SK-N-DZ (cell line): ENCODE measurements at regions not wholly inside any gene's neighbourhood (a gene's known extent, or its start where the extent isn't known, plus 50 kb on each side); places are given as distances from the start of the nearest gene placed in this dataset.
A peak's percentile ranks its signal among the peaks of the same experiment; 100 is the strongest.
"Not testable (repeated sequence)": the region's sequence is repeated elsewhere in the genome, so short reads cannot be mapped to it uniquely, and the experiment has no call there.

Experiments used
- DNase-seq: peaks from one replicate; pipeline ENCODE4 v3.0.0-alpha.2; 2015; ENCODE audit warnings: low spot score

DNA sequence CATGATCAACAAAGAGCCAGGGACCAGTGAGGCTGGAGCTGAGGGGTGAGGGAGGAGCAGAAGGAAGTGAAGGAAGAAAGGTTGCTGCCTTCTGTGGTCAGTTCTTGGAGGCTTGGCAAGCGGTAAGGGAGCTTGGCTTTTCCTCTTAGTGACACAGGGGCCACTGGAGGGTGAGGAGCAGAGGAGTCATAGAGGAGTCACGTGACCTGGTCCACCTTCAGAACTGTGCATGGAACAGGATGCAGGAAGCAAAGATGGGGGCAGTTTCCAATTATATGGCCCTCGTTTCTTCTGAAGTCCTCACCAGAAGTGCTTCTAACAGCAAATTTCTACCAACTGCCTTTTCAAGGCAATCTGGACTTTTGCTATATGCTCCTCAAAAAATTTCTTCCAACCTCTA lies 326.9 kb upstream of the SMIM21 start:
- no peak for DNase-seq

- no peak for DNase-seq
These were observed 326.2 kb upstream of the SMIM21 start for GRCh38 chr18:75753753-75754152.

- DNase-seq: no peak
These were observed 325.3 kb upstream of the SMIM21 start for GRCh38 chr18:75752740-75753263.

- DNase-seq: no peak
These were observed 317.6 kb upstream of the SMIM21 start for GRCh38 chr18:75745147-75745546.

DNA sequence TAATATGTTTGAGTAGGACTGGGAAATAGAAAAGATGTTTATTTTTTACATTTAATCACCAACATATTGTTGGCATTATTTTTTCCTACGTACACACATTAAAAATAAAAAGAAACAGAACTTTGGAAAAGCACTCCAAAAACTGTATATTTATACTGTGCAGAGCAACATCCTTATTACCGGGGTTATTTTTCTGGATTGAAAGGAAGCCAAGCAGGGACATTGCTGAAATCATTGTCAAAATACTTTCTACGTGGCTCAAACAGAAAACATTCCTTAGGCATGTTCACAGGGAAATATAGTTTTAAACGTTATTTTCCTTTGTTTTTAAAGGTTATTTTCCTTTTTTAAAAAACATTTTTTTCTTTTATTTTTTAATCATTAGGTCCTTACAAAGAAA lies 315.0 kb upstream of the SMIM21 start:
- no peak for DNase-seq

- no peak for DNase-seq
These were observed 312.2 kb upstream of the SMIM21 start for GRCh38 chr18:75739682-75740081.

DNA sequence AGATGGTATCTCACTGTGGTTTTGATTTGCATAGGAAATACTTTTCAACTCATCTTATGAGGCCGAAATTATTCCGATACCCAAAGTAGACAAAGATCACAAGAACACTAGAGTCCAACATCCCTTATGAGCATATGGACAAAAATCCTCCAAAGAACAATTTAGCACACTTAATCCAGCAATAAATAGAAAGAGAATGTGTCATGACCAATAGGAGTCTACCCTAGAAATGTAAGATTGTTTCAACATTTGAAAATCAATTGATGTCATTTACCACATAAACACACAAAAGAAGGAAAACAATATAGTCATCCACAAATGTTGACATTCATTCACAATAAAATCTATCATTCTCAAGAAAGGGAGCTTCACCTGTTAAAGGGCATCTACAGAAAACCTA lies 307.8 kb upstream of the SMIM21 start:
- no peak for DNase-seq

DNA sequence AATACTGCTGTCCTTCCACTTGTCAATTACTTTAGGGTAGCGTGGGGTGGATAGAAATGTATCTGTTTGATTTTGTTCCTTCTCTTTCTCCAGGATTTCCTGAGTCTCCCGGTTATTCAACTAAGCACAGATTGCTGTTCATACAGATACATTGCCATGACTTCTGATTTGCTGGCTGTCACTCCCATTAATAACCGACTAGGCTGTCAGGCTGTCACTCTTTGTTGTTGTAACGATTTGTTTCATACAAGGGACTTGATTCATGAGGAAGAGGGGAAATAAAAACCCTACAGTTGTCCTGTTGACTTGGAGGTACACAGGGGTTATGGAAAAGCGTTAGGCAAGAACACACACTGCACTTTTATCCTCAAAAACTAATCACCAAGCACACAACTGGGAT lies 302.7 kb upstream of the SMIM21 start:
- DNase-seq: no peak

DNA sequence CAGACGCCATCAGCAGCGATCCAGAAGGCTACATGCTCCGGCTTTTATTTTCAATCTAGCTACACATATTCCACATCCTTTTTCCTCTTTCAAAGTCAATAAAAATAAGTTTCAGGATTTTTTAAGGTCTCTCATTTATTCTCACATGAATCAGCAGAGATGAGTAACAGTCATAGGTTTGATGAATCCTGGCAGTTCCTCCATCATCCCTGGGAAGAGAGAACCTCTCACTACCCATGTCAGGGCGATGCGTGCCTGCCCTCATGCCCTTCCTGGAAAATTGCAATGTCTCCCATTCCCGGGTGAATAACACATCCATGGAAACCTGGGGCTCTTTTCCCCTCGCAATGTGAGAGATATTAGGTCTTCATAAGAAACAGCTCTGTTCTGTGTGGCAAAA lies 301.1 kb upstream of the SMIM21 start:
- no peak for DNase-seq

DNA sequence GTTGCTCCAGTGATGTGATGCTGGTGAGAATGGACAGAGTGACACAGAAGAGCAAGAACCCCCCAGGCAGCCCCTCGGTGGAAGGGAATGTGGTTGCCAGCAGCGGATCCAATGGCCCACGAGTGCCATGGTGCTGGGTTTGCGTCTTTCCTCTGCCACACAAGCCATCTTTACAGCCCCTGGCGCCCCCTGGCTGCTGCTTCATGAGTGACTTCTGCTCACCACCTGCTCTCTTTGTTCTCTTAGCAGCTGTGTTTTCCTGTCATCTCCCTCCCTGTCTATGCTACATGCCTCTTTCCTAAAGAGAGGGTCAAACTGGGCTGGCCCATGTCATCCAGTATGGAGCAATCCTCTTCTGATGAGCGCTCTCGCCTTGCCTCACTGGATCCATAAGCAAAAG lies 300.0 kb upstream of the SMIM21 start:
- DNase-seq: peak; percentile 27

DNA sequence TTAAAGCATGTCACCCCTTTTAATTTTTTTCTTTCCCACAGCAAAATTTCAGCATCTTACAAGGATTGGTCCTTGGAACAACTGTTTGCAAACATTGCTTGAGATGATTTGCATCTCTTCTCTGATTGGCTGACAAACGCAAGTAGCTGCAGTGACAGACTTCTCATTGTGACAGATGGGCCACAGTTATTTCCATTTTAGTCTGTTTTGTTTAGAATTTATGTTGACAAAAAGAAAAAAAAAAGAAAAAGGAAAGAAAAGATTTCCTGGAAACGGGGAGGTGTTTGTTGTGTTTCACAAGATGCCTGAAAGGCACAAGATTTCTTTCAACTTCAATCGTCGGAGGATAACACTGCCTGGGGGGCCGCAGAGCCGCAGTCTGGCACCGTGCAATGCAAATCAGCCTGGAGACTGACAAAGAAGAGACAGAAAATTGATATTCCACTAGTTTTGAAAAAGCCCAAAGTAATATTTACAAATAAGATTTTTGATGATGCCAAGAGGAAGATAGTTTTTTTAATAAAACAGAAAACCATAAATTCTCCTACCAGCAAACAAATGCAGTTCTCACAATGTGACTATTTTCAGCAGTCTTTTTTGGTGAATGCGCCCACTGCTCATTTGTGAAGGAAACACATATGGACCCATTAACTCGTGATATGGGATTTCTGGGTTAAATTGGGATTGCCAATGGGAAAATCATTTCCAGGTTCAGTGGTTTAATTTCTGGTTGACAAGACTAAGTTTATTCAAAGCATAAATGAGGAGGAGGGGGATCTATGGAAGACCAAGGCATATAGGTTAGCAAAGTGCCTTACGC lies 296.2 kb upstream of the SMIM21 start:
- DNase-seq: no peak

- no peak for DNase-seq
These were observed 287.3 kb upstream of the SMIM21 start for GRCh38 chr18:75714766-75715165.

- DNase-seq: not testable (repeated sequence)
These were observed 284.8 kb upstream of the SMIM21 start for GRCh38 chr18:75712124-75712867.

DNA sequence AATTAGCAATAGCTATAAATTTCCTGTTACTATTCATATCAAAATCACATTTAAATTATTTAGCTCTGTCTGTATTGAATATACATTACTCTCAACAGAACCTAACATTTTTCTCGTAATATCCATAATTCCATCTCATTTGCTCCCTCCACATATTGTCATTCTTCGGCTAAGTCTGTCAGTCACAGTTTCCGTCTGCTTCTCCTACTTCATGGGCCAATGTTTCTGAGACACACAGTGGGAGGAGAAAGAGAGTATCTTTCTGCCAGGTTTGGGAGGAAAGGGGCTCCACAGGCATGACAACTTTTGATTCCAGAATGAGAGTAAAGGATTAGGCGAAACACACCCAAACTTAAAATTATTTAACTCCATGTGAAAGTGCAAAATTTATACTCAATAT lies 273.1 kb upstream of the SMIM21 start:
- DNase-seq: no peak

- no peak for DNase-seq
These were observed 271.4 kb upstream of the SMIM21 start for GRCh38 chr18:75698861-75699260.

DNA sequence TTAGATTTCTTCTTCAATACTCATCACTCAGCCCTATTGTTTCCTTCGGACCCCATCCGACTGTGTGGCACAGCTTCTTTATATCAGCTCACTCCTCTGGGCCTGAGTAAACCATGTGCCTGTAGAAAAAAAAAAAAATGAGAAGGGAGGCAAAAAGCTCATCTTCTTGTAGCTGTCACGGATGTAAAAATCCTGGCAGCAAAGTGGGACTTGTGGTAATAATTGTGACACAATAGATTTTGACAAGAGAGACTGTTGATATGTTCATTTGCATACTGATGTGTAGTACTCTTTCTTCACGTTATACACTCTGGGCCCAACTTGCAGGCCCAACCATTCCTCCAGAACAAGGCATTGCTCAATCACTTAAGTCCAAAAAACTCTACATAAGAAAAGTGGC lies 270.0 kb upstream of the SMIM21 start:
- DNase-seq: no peak

- DNase-seq: no peak
These were observed 268.9 kb upstream of the SMIM21 start for GRCh38 chr18:75696391-75696790.

DNA sequence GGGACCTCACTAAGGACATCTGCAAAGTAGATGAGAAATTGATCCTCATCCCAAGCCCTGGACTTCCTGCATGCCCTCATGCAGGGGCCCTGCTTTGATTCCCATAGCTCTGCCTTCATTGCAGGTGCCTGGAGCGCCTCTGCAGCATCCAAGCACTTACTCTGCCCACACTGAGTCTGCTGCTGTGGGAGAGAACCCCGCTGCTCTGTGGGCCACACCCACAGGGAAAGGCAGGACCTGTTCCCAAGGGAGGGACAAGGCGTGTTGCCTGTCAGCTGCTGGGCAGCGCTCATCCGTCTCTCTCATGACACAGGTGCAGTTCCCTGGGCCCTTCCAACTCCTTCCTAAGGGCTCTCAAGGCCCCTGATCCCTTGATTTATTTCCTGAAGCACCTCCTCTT lies 266.8 kb upstream of the SMIM21 start:
- peak; percentile 46 for DNase-seq

DNA sequence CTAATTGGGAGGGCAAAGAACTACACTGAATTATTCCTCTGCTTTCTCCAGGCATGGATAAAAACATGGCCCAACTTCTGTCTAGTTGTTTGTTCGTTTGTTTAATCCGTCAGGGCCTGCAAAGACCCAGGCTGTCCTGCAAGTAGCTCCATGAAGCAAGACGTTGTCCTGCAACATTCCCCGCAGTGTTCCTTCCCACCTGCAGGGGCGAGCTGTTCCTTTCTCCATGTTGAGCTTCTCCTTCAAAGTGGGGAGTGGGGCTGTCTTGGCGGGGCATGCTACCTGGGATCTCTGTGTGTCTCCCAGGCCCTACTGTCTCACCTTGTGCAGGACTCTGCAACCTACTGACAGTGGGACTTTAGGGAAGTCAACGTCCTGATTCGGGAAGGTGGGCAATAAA lies 264.0 kb upstream of the SMIM21 start:
- DNase-seq: peak; percentile 11

- not testable (repeated sequence) for DNase-seq
These were observed 262.8 kb upstream of the SMIM21 start for GRCh38 chr18:75690283-75690682.

GRCh38 chr18:75687626-75688025 lies 260.1 kb upstream of the SMIM21 start:
- DNase-seq: no peak

DNA sequence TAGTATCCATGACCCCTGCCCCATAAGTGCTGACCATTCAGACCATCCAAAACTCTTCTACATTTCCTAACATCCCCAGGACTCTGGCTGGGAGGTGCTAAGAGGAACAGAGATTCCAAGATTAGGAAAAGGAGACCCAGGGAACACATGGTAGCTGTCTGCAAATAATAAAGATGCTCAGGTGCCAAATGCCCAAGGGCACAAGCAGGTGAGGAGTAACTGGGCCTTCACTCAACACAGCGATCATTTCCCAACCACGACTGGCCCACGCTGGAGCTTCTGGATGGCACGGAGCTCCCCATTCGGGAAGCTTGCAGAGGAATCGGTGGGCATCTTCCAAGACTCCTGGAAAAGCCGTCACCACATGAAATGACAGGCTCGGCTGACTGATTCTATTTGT lies 255.9 kb upstream of the SMIM21 start:
- DNase-seq: no peak

GRCh38 chr18:75681538-75682115 lies 254.1 kb upstream of the SMIM21 start:
- no peak for DNase-seq
